GM12891 (cell line): ENCODE measurements at regions not wholly inside any gene's neighbourhood (a gene's known extent, or its start where the extent isn't known, plus 50 kb on each side); places are given as distances from the start of the nearest gene placed in this dataset.

Experiments used
- PAX5 ChIP-seq: IDR thresholded peaks from 2 replicates; pipeline ENCODE4 v1.6.1; 2011; ENCODE audit warnings: low read length, moderate library complexity, mild to moderate bottlenecking; ENCODE audit not compliant: insufficient read depth, severe bottlenecking
- POLR2A ChIP-seq: IDR thresholded peaks from 2 replicates; pipeline ENCODE4 v1.6.1; 2011; ENCODE audit warnings: low read depth, low read length, control low read depth
- TAF1 ChIP-seq: IDR thresholded peaks from 2 replicates; pipeline ENCODE4 v1.6.1; 2011; ENCODE audit warnings: low read depth, low read length, control low read depth

- no peak for TF ChIP-seq PAX5
- TF ChIP-seq TAF1: no peak
- no peak for TF ChIP-seq POLR2A
Measured at GRCh38 chr5:168093200-168093910, 198.1 kb upstream of the WWC1 start.
